ENCODE measurements at regions not wholly inside any gene's neighbourhood (a gene's known extent, or its start where the extent isn't known, plus 50 kb on each side); places are given as distances from the start of the nearest gene placed in this dataset.
A peak's percentile ranks its signal among the peaks of the same experiment; 100 is the strongest.

- TF ChIP-seq ZNF560 (tag by site-specific recombination; IDR thresholded peaks at IDR 0.05; ENCODE audit: borderline replicate concordance) (no peak), SCRT2 (tag by site-specific recombination; IDR thresholded peaks at IDR 0.05) (peak; percentile 53; the same call in 1 of the 2 replicates)
These were observed 216.2 kb upstream of the HABP2 start (continued) for GRCh38 chr10:113336549-113337130.

GRCh38 chr10:113337142-113337541 is 215.7 kb upstream of the HABP2 start:
- Histone ChIP-seq H3K9me3 (ENCODE audit: control insufficient read depth, insufficient read depth, low read depth, low read length) (no peaks in the 10 kb centered on the region), H3K4me3 (ENCODE audit: low read depth, low read length) (no peak overlapping the region), H3K27ac (ENCODE audit: extremely low read depth, low read depth, low read length) (no peak overlapping the region), H3K4me1 (ENCODE audit: control insufficient read depth, insufficient read depth, low read length) (no peaks in the 10 kb centered on the region), H3K36me3 (ENCODE audit: control insufficient read depth in 2 of 2, insufficient read depth in 1 of 2, low read length in 2 of 2) (no peaks in the 10 kb centered on the region)
- ChIA-PET CTCF (no interaction called here), POLR2A (no interaction called here)
- TF ChIP-seq GLI2 (tag by site-specific recombination; IDR thresholded peaks at IDR 0.05; ENCODE audit: borderline replicate concordance, low read depth) (no peak), ZNF514 (tag by site-specific recombination; IDR thresholded peaks at IDR 0.05) (no peak), ZNF433 (tag by site-specific recombination; IDR thresholded peaks at IDR 0.05; ENCODE audit: low read depth) (no peak), ZNF140 (tag by site-specific recombination; IDR thresholded peaks at IDR 0.05) (no peak), ZNF704 (tag by site-specific recombination; IDR thresholded peaks at IDR 0.05) (no peak), ZNF518A (tag by site-specific recombination; conservative IDR thresholded peaks at IDR 0.05; ENCODE audit: low read depth) (no peak), ZNF621 (tag by site-specific recombination; IDR thresholded peaks at IDR 0.05) (no peak), ZNF843 (tag by site-specific recombination; IDR thresholded peaks at IDR 0.05) (no peak), ZNF529 (tag by site-specific recombination; IDR thresholded peaks at IDR 0.05; ENCODE audit: insufficient replicate concordance) (no peak), ZNF548 (tag by site-specific recombination; IDR thresholded peaks at IDR 0.05) (no peak), ZNF214 (tag by site-specific recombination; IDR thresholded peaks at IDR 0.05; ENCODE audit: borderline replicate concordance) (no peak), ZNF174 (tag by site-specific recombination; IDR thresholded peaks at IDR 0.05) (no peak), EGR2 (tag by site-specific recombination; IDR thresholded peaks at IDR 0.05; ENCODE audit: low read depth) (no peak), ZNF707 (tag by site-specific recombination; IDR thresholded peaks at IDR 0.05) (no peak)

- Histone ChIP-seq H3K4me1 (ENCODE audit: control insufficient read depth, insufficient read depth, low read length) (no peaks in the 10 kb centered on the region), H3K36me3 (ENCODE audit: control insufficient read depth in 2 of 2, insufficient read depth in 1 of 2, low read length in 2 of 2) (no peaks in the 10 kb centered on the region), H3K27ac (ENCODE audit: extremely low read depth, low read depth, low read length) (no peak overlapping the region), H3K4me3 (ENCODE audit: low read depth, low read length) (no peak overlapping the region), H3K9me3 (ENCODE audit: control insufficient read depth, insufficient read depth, low read depth, low read length) (no peaks in the 10 kb centered on the region)
- no peak for TF ChIP-seq GLIS2 (tag by site-specific recombination; IDR thresholded peaks at IDR 0.05)
- no peak for TF ChIP-seq ZNF114 (tag by site-specific recombination; IDR thresholded peaks at IDR 0.05)
- TF ChIP-seq ZBTB20 (tag by site-specific recombination; IDR thresholded peaks at IDR 0.05), result no peak
- no peak for TF ChIP-seq KLF9 (tag by site-specific recombination; IDR thresholded peaks at IDR 0.05; ENCODE audit: low read depth)
- no peak for TF ChIP-seq ZNF335 (tag by site-specific recombination; conservative IDR thresholded peaks at IDR 0.05)
- no peak for TF ChIP-seq ZNF558 (tag by site-specific recombination; IDR thresholded peaks at IDR 0.05)
- no peak for TF ChIP-seq ZBTB44 (tag by site-specific recombination; IDR thresholded peaks at IDR 0.05)
- no peak for TF ChIP-seq ZNF488 (tag by site-specific recombination; IDR thresholded peaks at IDR 0.05)
- TF ChIP-seq ZNF341 (tag by site-specific recombination; IDR thresholded peaks at IDR 0.05; ENCODE audit: low read depth), result no peak
- TF ChIP-seq ZNF792 (tag by site-specific recombination; IDR thresholded peaks at IDR 0.05), result no peak
- POLR2A ChIA-PET, result no interaction called here
- CTCF ChIA-PET, result interaction anchor here (0.7 to 1.2 kb wide), 2 partner anchors 46 to 113 kb away, joined by 4 read pairs; no protein-coding TSS in a partner anchor
These were observed 213.7 kb upstream of the HABP2 start for GRCh38 chr10:113339121-113339520.

Measured in HEK293 (cell line).